Urinary bladder (tissue), 3 donors: ENCODE measurements at regions not wholly inside any gene's neighbourhood (a gene's known extent, or its start where the extent isn't known, plus 50 kb on each side); places are given as distances from the start of the nearest gene placed in this dataset.

Experiments
- DNase-seq: peaks from one replicate; pipeline ENCODE4 v3.0.0-alpha.2; 2015; ENCODE audit errors: extremely low spot score
- H3K27ac ChIP-seq: one replicate; pipeline ENCODE4 v1.5.1; 2013; ENCODE audit warnings: low read depth, mild to moderate bottlenecking, moderate library complexity
- H3K36me3 ChIP-seq: one replicate; pipeline ENCODE4 v1.6.1; 2013; ENCODE audit warnings: mild to moderate bottlenecking, moderate library complexity; ENCODE audit not compliant: insufficient read depth
- H3K4me1 ChIP-seq: one replicate; pipeline ENCODE4 v1.6.1; 2013; ENCODE audit warnings: mild to moderate bottlenecking, moderate library complexity; ENCODE audit not compliant: insufficient read depth
- H3K4me3 ChIP-seq: one replicate; pipeline ENCODE4 v1.5.1; 2013; ENCODE audit warnings: low read depth, low read length
- WGBS: extraction: QIAGEN DNeasy Blood & Tissue Kit; methylation state at CpG from one replicate; pipeline ENCODE4 v1.1.7; 2013; 5-methylcytosine and 5-hydroxymethylcytosine counted together
- donor health status: healthy with polysubstance abuse.
- donor health status: healthy.

DNA sequence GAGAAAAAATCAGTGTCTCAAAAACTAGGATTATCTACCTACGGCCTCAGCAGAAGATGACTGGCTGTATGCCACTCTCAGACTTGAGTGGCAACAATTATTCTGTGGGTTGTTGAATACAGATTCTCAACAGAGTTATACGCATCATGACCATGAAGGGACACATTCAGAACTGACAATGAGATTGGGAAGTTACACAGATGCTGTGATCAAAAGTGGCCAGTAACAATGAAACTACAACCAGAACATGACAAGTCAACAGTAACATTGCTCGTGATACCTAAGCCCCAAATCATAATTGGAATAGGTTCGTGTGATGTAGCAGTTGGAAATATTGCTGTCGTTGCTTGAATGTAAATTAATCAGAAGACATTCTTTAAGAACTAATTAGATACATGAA is 957.5 kb upstream of the CDH9 start:
- DNase-seq, result no peak
- WGBS, result 80% methylated on average over 5 of the region's 5 CpGs
- Histone ChIP-seq H3K36me3 (no peaks in the 10 kb centered on the region), H3K4me3 (no peak overlapping the region), H3K4me1 (no peaks in the 10 kb centered on the region), H3K27ac (no peak overlapping the region)

- no peaks in the 10 kb centered on the region for H3K4me1 ChIP-seq
- no peak overlapping the region for H3K27ac ChIP-seq
- DNase-seq, result no peak
- no peak overlapping the region for H3K4me3 ChIP-seq
- no peaks in the 10 kb centered on the region for H3K36me3 ChIP-seq
These were observed 939.9 kb upstream of the CDH9 start for GRCh38 chr5:27978322-27978721.

DNA sequence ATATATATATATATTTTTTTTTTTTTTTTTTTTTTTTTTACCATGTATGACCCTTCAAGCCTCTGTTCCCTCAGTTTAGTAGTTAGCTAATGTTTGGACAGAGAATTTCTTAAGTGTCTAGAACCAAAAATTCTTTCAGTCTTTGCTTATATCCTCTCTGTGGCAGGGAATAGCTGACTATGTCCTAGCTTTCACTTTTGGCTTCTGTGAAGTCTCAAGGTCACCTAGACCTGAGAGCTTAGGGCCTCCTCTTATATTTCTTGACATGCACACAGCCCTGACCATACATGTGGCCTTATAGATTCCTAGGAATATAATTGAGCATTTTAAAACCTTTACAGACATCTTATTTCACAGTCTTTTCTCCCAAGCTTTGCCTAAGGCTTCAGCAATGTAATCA is 930.8 kb upstream of the CDH9 start:
- no peak overlapping the region for H3K27ac ChIP-seq
- no peaks in the 10 kb centered on the region for H3K36me3 ChIP-seq
- DNase-seq, result no peak
- no peak overlapping the region for H3K4me3 ChIP-seq
- no peaks in the 10 kb centered on the region for H3K4me1 ChIP-seq

GRCh38 chr5:27963050-27963783 is 924.8 kb upstream of the CDH9 start:
- Histone ChIP-seq H3K36me3 (no peaks in the 10 kb centered on the region), H3K27ac (no peak overlapping the region), H3K4me1 (no peaks in the 10 kb centered on the region), H3K4me3 (no peak overlapping the region)
- 96% methylated on average over 7 of the region's 7 CpGs for whole genome bisulfite sequencing
- DNase-seq, result no peak

DNA sequence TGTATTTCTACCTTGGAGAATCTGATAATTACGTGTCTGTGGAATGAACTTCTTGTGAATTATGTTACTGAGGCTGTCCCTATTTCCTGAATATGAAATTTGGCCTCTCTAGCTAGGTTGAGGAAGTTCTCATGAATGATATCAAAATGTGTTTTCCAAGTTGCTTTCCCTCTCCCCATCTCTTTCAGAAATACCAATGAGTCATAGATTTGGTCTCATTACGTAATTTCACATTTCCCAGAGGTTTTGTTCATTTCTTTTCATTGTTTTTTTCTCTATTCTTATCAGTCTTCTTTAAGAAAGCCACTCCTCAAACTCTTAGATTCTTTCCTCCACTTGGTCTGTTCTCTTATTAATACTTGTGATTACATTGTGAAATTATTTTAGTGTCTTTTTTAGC is 923.8 kb upstream of the CDH9 start:
- H3K4me1 ChIP-seq, result no peaks in the 10 kb centered on the region
- no peak overlapping the region for H3K27ac ChIP-seq
- WGBS, result 66% methylated on average over 2 of the region's 2 CpGs
- no peaks in the 10 kb centered on the region for H3K36me3 ChIP-seq
- no peak overlapping the region for H3K4me3 ChIP-seq
- DNase-seq, result no peak

GRCh38 chr5:27947088-27947487 is 908.7 kb upstream of the CDH9 start:
- Histone ChIP-seq H3K4me1 (no peaks in the 10 kb centered on the region), H3K4me3 (no peak overlapping the region), H3K36me3 (no peaks in the 10 kb centered on the region), H3K27ac (no peak overlapping the region)
- DNase-seq, result no peak
- 4% methylated on average over 1 of the region's 1 CpG for WGBS

DNA sequence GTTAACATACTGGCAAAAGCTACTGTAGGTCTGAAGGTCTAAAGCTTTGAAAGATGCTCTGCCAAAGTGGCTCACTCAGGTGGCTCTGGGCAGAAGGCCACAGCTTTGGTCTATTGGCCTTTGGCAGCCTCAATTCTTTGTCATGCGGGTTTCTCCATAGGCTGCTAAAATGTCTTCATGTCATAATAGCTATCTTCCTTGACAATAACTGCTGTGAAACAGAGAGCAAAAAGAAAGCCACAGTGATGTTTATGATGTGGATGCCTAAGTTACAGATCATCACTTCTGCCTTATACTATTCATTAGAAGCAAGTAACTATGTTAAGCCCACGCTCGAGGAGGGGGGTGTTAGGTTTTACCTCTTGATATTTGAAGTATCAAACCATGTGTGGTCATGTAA is 906.1 kb upstream of the CDH9 start:
- H3K36me3 ChIP-seq, result no peaks in the 10 kb centered on the region
- 74% methylated on average over 3 of the region's 3 CpGs for WGBS
- DNase-seq, result no peak
- no peak overlapping the region for H3K27ac ChIP-seq
- no peak overlapping the region for H3K4me3 ChIP-seq
- H3K4me1 ChIP-seq, result no peaks in the 10 kb centered on the region

- Histone ChIP-seq H3K4me3 (no peak overlapping the region), H3K36me3 (no peaks in the 10 kb centered on the region), H3K4me1 (no peaks in the 10 kb centered on the region), H3K27ac (no peak overlapping the region)
- DNase-seq, result no peak
- 65% methylated on average over 2 of the region's 2 CpGs for WGBS
These were observed 900.6 kb upstream of the CDH9 start for GRCh38 chr5:27938989-27939388.

GRCh38 chr5:27928060-27928459 is 889.7 kb upstream of the CDH9 start:
- WGBS, result 68% methylated on average over 2 of the region's 2 CpGs
- Histone ChIP-seq H3K4me1 (no peaks in the 10 kb centered on the region), H3K27ac (no peak overlapping the region), H3K4me3 (no peak overlapping the region), H3K36me3 (no peaks in the 10 kb centered on the region)
- no peak for DNase-seq

GRCh38 chr5:27911216-27911615 is 872.8 kb upstream of the CDH9 start:
- H3K4me3 ChIP-seq, result no peak overlapping the region
- no peaks in the 10 kb centered on the region for H3K4me1 ChIP-seq
- no peaks in the 10 kb centered on the region for H3K36me3 ChIP-seq
- WGBS, result 81% methylated on average over 2 of the region's 2 CpGs
- no peak for DNase-seq
- H3K27ac ChIP-seq, result no peak overlapping the region

DNA sequence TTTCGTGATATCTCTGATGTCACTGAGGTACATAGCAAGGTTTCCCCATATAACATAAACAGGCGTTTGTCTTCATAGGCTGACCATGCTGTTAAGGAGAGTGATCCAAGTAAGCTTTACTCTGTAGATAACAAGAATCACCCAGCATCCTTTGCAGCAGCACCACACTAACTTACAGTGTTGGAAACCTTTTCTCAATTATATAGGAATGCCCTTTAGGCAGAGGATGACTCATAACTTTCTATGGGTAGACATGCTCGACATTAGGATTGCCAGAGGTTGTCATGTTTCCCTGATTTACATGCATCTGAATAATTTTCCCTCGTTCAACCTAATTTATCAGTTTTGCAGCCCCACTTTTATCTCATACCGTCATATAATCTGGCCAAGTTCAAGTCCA is 870.0 kb upstream of the CDH9 start:
- H3K36me3 ChIP-seq, result no peaks in the 10 kb centered on the region
- no peak for DNase-seq
- no peaks in the 10 kb centered on the region for H3K4me1 ChIP-seq
- no peak overlapping the region for H3K4me3 ChIP-seq
- H3K27ac ChIP-seq, result no peak overlapping the region
- 70% methylated on average over 5 of the region's 5 CpGs for WGBS

DNA sequence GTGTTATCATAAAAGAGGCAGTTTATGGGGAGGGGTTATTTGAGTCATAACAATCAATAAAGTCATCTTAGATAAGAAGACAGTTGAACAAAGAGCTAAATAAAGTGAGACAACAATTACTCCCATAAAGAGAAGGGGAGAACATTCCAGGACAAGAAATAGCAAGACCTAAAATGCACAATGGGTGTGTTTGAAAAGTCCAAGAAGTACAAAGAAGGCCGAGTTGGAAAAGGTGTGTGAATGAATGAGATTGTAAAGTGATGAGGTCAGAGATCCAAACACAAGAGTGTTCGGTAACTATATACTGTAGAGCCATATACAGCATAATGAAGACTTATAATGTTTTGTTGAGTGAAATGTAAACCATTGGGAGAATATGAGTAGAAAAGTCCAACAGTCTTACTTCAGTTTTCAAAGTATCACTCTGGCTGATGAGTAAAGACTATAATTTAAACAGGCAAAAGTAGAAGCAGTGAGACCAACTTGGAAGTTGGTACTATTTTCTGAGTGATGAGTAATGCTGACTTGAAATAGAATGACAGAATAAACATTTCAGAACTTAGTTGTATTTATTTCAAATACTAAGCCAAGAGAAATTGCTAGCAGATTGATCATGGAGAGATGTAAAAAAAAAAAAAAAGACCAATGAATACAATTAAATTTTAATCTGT is 868.7 kb upstream of the CDH9 start:
- WGBS, result 73% methylated on average over 2 of the region's 2 CpGs
- no peaks in the 10 kb centered on the region for H3K4me1 ChIP-seq
- H3K27ac ChIP-seq, result no peak overlapping the region
- no peaks in the 10 kb centered on the region for H3K36me3 ChIP-seq
- no peak overlapping the region for H3K4me3 ChIP-seq
- no peak for DNase-seq

GRCh38 chr5:27906481-27906880 is 868.1 kb upstream of the CDH9 start:
- Histone ChIP-seq H3K27ac (no peak overlapping the region), H3K4me3 (no peak overlapping the region), H3K36me3 (no peaks in the 10 kb centered on the region), H3K4me1 (no peaks in the 10 kb centered on the region)
- 25% methylated on average over 2 of the region's 2 CpGs for WGBS
- no peak for DNase-seq

GRCh38 chr5:27900761-27901160 is 862.4 kb upstream of the CDH9 start:
- Histone ChIP-seq H3K4me3 (no peak overlapping the region), H3K4me1 (no peaks in the 10 kb centered on the region), H3K27ac (no peak overlapping the region), H3K36me3 (no peaks in the 10 kb centered on the region)
- no peak for DNase-seq
- WGBS, result 88% methylated on average over 3 of the region's 3 CpGs
